ENCODE measurements at regions not wholly inside any gene's neighbourhood (a gene's known extent, or its start where the extent isn't known, plus 50 kb on each side); places are given as distances from the start of the nearest gene placed in this dataset.

DNA sequence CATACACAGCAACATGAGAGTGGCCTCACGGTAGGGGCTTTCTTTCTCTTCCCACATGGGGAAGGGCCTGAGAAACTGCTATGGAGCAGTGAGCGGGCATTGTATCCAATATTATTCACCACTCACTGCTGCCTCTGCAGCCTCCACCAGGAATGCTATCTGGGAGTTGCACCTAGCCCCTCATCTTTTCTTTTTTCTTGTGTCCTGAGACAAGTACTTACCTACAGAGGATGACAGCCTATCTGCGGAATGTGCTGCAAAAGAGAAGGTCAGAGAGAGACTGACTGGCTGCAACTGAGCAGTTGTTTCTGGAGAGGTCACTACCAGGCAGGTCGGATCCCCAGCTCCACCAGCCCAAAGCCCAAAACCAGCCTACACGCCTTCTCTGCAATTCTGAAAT, 52.1 kb upstream of the HTATIP2 start:
- DNase-seq, result no peak

DNA sequence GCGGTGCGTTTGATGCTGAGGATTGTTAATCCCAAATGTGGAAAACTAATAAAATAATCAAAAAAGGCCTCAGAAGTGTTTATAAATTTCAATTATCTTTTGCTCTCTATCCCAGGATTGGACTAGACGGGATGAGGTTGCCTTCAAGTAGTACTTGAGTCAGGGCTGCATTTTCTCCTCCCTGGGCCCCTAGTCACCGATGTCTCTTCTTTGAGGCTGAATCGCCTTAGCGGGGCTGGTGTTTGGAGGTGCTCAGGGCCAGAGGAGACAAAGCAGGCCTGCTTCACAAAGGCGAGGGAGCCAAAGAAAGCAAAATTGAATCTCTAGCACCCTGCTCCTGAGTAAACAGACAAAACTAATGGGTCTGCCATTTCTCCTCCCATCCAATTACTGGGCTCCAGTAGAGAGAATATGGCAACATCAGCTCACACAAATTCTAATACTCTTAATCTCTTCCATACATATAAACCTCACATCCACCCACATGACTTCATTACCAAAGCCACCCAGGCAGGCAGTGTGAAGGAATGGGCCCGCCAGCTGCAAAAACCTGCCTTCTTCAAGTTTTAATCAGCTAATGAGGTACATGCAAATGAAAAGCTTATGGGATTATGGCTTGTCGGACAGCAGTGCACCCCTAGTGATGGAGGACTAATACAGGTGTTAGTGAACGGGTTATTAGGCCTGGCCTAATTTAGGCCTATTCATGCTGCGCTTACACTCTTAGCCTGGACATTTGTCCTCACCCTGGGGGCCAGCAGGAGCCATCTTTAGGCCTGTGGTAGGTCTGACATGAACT, 52.7 kb upstream of the HTATIP2 start:
- DNase-seq, result no peak

DNA sequence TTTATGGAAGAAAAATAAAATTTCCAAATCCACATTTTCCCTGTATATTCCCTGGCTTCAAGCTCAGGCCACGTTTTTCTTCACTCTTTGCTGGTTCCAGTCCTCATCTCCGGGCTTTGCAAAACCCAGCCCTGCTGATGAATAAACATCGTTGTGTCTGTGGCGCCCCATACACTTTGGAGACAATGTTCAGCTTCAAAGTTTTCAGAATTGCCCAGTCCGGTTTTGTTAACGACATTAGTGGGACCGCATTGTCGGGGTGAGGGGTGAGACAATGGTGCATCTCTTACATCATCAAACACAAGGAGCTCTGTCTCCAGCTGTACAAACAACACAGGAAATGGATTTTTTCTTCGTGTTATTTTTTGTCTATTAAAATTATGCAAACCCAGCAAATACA, 53.4 kb upstream of the HTATIP2 start:
- DNase-seq, result no peak

DNA sequence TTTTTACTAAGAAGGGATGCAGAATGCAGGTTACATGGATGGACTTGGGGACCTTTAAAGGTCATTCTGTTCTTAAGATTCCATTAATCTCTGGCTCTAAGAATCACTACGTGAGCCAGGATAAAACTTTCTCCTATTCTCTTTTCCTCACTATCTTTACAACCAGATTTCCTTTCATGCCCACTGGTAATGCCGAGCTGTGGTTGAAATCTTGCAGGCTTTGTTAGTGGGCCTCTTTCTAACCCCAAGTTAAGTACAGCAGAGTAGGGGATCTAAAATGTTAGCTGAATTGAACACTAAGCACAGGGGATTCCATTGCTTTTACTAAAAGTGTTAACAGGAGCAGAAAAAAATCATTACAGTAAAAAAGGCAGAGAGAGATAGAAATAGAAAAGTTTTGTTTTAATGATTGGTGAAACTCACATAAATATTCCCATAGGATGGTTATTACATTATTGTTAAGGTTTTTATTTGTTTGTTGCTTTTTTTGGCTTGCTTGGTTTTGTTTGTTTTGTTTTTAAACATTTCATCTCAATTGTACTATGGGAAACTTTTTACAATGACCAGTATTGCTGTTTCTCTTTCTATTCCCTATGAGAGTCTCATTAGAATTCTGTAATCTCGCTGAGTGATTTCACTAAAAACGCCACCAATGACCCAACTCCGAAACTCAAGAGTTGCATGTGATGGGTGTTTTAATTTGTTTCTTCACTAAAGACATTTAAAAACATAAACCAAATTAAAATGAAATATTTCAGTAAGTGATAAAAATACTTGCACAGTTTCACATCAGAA, 54.1 kb upstream of the HTATIP2 start:
- DNase-seq, result no peak

DNA sequence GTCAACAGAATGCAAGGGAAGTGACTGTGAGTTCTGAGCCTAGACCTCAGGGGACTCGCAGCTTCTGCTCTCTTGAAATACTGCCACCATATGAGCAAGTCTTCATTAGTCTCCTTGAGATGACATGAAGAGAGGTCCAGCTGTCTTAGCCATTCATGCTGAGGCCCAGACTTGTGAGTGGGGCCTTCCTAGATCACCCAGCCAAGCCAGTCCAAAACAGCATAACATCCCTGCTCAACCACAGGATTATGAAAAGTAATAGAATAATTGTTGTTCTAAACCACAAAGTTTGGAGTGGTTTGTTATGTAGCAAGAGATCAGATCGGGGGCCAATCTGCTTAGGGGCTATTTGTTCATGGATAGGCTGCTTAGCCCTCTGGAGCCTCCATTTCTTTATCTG, 54.9 kb upstream of the HTATIP2 start:
- DNase-seq, result no peak

DNA sequence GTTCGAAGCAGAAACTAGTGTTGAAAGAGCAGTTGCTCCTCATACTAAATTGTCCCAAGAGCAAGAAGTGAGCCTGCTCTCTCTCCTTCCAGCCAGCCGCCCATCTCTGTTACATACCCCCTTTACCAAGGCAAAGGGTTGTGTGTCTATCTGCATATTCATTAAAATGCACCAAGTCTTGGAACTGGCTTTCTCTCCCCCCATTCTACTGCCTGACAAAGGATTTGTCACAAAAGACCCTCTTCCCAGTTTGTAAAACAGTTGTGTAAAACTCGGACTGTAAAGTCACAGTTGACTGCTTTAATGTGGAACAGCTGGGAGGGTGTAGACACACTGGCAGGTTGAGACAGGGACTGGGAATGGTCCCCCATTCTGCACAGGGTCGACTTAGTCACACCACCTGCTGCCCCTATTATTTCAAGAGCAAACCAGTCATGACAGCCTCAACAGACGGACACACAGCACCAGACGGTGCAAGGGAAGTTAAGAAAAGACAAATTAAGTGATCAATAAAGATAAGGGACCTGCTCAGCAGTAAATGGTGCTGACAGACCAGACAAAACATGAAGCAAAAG, 60.0 kb upstream of the HTATIP2 start:
- no peak for DNase-seq

DNA sequence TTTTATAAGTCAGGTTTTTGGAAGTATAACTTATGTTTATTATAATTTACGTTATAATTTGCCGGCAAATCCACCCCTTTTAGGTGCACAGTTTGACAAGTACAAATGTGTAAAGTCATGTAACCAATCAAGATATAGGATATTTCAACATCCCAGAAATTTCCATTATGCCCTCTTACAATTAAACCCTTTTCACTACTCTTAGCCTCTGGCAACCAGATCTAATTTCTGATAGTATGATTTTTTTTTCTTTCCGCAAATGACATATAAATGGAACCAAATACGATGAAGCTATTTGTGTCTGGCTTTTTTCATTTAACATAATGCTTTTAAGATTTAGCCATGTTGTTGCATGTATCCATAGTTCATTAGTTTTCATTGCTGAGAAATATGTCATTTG, 69.5 kb upstream of the HTATIP2 start:
- no peak for DNase-seq

DNA sequence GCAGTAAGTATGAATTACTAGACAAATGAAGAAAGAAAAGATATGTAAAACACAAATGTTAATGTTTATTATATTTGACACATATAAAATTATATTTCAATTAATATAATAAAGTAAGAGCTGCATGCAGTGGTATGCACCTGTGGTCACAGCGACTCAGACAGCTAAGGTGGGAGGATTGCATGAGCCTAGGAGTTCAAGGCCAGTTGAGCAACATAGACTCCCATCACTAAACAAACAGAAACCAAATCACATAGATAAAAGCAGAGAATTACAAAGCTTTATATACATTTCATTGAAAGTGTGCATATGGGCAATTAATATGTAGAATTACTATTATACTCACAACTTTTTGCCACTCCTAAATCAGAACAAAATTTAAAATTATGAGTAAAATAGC, 70.0 kb upstream of the HTATIP2 start:
- DNase-seq, result no peak

DNA sequence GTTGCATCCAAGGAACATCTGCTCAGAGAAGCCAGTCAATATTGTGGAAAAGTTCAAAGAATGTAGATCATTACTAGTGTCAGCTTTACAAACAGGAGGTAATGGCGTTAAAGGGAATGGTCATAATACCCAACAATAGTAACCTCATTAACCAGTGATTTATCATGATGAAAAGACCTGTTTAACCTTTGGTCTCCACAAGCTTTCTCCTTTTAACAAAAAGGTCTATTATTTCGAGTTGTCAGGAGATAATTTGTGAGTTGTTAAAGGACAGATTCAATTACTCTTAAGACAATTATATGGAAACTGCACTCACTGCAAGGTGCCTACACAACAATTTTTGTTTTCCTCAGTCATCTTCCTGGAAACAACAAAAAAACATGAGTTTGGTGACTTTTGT, 73.8 kb upstream of the HTATIP2 start:
- DNase-seq, result no peak

DNA sequence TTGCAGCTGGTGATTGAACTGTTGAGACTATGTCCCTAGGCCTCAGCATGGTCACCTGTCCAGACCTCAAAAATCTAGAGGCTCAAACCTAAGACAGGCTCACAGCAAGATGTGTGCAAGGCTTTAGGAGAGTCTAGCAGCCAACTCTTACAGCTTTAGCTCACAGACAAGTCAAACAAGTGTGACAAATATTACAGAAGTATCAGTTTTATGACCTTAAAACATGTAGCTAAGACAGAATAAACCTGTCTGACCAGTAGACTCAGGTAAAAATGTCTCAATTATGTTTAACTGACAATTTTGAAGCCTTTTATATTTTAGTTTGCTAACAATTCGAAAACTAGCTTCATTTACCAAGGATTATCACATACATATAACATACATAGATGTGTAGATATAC, 80.0 kb upstream of the HTATIP2 start:
- DNase-seq, result no peak

DNA sequence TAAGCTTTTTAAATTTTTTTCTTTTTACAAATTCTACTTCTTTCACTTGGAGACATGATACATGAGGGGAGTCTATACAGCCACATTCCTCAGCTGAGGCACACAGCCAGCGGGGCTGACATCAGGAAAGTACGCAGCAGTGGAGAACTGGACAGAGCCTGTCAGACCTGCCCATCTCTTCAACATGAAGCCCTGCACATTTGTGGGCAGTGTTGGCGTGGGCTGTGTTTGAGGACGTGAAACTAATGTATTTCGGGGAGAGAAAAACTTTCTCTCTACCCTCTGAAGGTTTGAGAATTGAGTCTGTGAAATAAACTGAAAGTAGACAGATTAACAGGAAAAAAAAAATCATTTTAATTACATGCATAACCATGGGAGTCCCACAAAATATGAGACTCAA, 84.8 kb upstream of the HTATIP2 start:
- no peak for DNase-seq

DNA sequence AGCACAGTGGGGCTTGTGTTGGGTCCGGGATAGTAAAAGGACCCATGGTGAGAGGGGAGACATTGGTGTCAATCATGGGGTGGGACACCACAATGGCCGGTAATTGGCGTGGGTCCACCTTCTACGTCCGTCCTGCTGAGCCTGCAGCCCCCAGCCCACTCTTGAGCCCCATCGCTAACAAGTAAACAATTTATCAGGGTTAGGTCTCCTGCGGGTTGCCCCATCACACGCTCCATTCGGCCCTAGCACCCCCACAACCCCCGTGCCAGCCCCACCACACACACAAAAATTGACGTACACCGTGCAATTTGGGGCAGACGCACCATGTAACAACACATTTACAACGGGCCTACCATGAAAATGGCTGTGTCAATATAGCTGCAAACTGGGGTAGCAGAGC, 86.5 kb upstream of the HTATIP2 start:
- DNase-seq, result no peak

DNA sequence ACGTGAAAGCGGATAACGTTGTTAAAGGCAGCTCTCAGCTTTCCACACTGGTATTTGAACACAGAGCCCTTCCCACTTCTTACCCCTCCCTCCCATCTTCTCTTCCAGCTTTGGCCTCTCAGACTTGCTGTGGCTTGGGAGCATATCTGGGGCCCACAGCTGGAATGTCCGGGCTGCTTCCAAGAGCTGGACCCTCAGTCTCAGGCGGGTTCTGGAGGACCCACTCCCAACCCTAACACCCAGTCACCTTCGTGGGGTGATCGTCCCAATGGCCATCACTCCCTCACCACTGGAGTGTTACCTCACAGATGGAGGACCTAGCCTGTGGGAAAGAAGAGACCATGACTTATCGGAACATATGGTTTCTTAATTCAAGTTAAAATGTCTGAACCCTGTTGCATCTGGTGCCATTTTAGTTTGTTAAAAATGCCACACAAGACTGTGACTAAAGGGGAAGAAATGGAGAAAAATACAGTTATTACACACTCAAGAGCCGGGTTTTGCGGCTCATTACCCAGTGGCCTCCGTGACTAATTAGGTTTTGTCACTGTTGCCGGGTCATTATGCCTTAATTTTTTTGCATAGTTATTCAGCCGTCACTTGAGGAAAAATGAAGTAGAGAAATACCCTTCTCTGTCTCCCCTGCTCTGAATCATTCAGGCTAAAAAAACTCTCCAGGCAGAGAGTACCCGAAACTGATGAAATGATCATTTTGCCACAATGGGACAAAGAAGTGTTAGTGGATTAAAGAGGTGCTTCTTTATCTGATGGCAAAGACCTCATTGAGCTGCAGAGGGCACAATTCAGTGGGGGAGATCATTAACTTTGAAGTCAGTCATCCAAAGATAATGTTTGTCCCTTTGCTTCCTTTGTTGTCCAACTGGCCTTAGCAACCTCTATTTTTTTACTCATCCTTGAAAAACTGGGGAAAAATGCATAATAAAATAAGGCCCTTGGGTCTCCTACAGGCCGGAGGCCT, 87.2 kb upstream of the HTATIP2 start:
- DNase-seq, result no peak

DNA sequence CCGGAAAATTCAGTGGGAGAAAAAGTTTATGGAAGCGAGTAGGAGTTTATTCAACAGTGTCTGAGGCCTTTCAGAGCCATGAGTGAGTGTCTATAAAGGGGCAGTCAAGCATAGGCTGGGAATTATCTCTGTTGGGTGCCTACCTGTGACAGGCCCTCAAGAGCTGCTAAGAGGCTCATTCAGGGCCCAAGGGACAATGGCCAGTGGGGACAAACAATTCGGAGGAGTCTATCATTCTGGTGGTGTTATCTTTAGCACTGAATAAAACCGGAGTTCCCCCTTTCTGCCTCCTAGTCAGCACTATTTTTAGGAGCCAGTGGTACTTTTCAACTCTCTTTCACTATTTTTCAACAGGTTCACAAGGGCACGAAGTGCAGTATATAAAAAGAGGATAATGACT, 89.5 kb upstream of the HTATIP2 start:
- peak; percentile 73 for DNase-seq

DNA sequence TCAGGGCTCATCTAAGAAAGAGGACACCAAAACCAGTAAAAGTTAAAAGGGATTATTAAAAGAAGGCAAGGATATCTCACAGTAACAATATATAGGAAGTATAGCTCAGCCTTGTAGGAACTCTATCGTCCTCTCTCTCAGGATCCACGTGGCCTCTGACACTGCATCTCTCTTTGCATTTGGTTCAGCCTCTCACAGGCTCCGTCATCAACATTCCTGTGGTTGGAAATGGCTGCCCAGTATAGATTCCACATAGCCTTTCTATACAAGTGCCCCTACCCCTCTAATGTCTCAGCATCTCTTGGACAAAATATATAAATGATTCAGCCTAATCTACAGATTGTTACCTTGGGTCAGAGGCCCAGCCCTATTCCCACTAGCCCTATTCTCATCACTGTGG, 101.3 kb upstream of the DBX1 start:
- no peak for DNase-seq

DNA sequence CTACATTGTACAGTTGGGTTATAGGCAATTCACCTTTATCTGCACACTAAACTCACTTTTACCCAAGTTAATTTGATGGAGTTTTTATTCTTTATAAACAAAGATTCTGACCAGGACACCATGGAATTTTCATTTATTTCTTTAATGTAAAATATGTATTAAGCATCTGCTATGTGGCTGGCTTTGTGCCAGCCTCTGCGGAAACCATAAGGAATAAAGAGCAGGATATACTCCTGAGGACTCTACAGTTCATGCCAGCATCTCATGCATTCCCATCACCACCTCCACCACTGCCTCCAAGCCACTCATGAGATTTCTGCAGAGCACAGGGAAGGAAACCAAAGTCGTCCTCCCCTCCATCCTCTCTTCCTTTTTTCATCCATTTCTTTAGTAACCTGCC, 100.0 kb upstream of the DBX1 start:
- DNase-seq, result no peak

DNA sequence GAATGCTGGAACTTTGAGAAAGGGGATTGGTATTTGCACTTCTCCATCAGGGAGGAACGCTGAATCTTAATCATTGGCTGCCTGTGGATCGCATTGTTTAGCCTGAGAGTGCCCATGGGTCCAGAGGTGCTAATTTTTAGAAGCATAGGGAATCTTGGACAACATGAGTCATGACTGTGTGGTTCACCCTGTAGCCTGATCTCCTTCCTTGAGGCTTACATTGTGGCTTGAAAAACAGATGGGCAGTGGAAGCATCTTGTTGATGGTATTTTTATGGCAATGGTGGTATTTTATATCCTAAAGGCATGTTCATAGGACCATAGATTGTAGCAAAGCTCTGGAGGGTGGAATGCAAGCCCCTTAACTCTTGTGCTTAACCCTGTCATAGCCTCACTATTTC, 99.2 kb upstream of the DBX1 start:
- no peak for DNase-seq

DNA sequence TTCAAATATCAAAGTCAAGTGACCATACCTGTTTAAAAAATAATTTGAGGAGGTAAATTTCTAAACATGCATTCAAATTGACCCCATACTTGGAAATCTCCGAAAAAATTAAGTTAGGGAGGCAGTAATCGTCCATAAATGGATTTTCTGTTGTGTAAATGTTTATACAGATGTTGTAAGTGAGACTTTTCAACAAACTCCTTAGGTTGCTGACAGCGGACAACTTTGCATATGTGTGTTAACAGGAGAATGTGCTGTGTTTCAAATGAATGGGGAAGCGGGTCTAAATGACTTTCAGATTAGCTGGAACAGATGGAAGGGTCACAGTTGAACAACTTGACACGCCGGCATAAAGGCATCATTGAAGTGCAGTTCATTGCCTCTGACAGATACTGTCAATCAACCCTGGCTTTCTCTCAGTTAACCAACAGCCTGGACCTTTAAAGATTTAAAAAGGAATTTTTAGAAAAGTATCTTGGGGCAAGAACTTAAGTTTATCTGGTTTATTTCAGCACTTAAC, 98.2 kb upstream of the DBX1 start:
- no peak for DNase-seq

DNA sequence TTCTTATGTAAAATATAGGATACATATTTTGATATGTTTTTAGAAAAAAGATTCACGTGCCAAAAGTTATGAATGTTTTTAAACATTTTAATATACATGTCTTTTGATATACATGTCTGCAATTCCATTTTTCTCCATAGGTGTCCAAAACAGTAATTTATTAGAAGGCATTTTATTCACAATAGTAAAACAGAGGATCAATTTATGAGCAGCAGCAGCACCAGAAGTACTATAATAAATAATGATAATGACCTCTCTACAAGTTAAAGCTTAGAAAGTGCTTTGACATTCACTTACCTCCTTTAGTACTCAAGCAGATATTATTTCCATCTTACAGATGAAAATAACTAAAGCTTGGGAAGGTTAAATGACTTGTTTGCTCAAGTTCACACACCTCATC, 96.7 kb upstream of the DBX1 start:
- no peak for DNase-seq

DNA sequence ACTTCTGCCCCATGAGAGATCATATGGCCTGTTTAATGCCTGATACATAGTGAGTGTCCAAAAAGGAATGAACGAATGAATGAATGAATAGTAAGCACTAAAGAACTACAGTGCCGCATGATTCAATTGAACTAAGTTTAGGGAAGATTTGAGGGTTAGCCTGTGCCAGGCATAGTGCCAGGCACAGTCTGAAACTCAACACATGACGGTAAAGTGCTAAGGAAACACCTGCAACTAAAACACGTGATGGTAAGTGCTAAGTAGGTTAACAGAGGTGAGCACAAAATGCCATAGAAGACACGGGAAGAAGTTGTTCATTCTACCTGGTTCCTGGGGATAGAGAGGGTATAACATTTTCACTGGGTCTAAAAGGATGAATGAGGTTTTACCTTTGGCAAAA, 93.5 kb upstream of the DBX1 start:
- no peak for DNase-seq

DNA sequence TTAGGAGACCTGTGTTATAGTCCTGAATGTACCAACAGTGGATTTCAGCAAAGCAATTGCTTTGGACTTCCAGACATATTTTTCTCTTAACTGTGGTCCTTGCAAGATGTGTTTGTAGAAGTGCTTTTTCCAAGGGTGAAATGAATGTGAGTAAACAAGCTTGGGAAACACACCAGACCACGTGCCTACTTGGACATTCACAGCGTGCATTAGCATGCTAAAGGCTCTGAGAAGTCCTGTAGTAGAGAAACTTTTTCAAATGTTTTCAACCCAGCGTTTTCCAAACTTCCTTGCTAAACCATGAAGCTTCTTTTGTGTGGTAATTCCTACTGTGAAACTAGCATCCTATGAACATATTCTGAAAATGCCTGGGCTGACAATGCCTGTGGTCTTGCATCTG, 91.2 kb upstream of the DBX1 start:
- no peak for DNase-seq

DNA sequence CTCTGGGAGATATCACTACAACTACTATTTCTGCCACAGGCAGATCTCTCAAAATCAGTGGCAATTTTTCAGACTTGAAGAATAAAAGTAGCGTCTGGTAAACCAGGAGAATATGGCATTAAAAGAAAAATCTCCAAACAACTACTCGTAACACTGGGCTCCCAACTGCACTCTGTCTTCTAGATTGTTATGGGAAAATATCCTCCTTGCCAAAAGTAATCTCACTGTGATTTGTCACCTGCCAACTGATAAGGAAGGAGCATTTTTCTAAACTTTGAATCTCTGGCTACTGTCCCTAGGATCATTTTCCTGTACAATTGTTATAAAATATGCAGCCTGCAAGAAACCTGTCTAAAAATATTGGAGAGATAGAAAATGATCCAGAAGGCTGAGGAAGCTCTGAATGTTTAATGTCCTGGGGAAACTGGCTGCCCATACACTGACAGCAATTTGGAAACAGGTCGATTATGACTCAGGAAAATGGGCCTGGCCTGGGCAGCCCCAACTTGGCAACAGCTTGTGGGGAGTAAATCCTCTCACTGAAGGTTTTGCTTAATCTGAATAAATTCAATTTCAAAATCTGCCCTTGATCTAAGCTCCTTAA, 90.5 kb upstream of the DBX1 start:
- DNase-seq, result no peak

Data from NCI-H2107 (cell line).